Left ventricle myocardium superior (tissue), 1 donor: ENCODE measurements at regions not wholly inside any gene's neighbourhood (a gene's known extent, or its start where the extent isn't known, plus 50 kb on each side); places are given as distances from the start of the nearest gene placed in this dataset.
"Not testable (repeated sequence)": the region's sequence is repeated elsewhere in the genome, so short reads cannot be mapped to it uniquely, and the experiment has no call there.

Experiments used
- ATAC-seq: fragments of 200-7000 bp; cut with Tn5 transposase; one replicate; pipeline ENCODE4 v1.9.1; 2020; ENCODE audit warnings: mild to moderate bottlenecking, moderate library complexity
- DNase-seq: peaks from one replicate; pipeline ENCODE4 v3.0.0-alpha.2; 2020
- intact Hi-C: fragments of 100-400 bp; cut with micrococcal nuclease; formaldehyde crosslinking; loops from one replicate; pipeline ENCODE4 v1.11.0; 2022
- donor health status: DM: no; HTN: yes; CAD: no; lungs with severe emphysema.

DNA sequence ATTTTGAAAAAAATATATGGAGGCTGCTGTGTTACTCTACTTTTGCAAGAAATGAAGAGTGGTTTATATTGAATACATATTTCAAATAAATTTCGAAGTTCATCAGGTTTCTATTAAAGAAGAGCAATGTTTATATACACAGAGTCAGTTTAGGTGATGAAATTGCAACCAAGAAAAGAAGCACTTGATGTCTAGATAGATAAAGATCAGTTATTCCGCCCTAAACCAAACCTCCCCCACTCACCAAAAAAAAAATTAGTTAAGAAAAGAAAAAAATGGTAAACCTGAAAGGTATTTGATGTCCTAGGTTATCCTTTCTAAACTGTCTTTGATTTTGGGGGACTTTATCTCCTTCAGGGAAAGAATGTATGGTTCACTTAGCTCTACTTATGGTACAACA, 111.8 kb downstream of the SKIDA1 start:
- ATAC-seq, result no peak
- intact Hi-C loops, result no loop called here
- DNase-seq, result no peak

DNA sequence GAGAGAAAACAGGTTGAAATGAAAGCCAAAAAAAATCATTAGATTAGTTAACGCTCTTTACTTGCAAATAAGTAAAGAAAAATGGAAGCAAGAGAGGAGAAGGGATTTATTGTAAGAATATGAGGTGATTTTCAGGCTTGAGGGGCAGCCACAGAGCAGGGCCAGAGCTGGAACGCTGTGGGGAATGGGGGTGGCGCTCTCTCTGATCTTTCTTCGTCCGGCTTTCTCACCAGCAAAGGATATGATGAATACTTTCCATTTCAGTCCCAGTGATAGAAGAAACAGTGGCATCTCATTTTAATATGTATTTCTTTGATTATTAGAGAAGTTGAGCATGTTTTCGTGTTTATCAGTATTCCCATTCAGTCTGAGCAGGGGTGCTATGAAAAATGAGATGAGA, 112.2 kb downstream of the SKIDA1 start:
- intact Hi-C loops, result no loop called here
- DNase-seq (no peak), ATAC-seq (no peak)

DNA sequence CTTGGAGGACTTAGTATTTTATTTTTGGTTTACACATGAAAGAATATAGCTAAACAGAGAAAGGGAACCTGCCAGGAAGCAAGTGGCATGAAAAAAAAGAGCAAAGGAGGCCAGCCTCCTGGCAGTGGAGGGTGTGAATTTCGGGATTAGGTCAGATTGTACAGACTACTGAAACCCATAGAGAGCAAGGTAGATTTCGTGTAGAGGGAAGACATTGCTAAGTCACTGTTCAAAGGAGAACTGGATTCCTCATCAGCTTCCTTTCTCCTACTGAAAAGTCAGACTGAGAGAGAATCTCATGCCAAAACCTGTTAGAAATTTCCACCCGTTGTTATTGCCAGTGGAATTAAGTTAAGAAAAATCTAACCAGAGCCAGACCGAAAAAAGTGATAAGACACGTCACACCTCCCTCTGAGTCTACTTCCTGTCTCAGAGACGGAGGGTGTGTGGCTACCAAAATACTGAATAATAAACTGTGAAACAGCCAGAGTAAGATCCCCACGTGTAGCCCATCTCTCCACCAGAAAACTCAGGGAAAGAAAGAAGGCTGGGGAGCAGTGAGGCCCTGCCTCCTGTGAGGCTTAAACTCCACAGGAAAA, 118.8 kb downstream of the SKIDA1 start:
- no peak for DNase-seq
- intact Hi-C loops, result no loop called here
- ATAC-seq, result no peak

DNA sequence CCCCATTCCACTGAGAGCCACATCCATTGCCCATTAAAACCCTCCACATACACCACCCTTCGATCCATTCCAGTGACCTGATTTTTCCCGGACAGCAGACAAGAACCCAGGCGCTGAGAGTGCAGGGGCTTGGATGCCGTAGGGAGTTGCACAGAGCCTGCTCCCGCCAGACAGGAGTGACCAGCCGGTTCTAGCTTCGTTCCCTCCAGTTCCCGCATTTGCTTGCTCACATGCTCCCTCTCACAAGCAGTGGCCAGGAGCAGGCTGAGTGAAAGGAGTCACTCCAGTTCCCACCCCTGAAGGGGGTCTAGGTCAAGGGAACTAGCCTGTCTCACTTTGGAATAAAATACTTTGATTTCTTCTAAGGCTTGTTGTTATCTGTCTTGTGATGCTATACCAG, 119.5 kb downstream of the SKIDA1 start:
- DNase-seq (no peak), ATAC-seq (no peak)
- intact Hi-C loops, result no loop called here

DNA sequence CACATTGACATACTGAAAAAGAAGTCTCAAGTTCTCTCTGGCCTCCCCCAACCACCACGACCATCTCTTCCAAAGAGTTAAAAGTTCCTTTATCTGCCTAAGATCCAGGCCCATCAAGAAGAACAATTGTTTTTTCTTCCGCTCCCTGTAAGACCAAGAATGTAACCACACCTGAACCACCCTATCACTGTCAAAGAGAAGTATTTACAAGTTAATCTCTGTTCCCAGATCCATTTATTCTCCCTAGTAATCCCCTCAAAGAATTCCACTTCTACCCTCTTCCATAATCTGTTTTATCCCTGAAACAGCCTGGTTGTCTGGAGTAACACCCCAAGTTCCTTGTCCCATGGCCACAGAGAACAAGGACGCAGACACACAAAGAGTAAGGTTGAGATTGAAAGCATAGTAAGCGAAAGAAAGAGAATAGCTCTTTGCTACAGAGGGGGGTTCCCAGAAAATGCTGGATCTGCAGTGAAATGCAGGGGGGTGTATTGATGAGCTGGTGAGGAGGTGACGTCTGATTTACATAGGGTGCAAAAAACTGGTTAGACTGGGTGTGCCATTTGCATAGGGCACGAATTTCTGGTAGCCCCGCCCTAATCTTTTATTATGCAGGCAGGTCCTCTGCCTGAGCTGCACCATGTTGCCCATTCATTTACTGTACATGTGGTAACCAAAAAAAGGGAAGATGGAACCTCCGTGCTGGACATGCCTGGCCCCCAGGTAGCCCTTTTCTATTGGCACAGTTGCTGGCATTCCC, 122.0 kb downstream of the SKIDA1 start:
- DNase-seq (no peak), ATAC-seq (no peak)
- intact Hi-C loops, result no loop called here

DNA sequence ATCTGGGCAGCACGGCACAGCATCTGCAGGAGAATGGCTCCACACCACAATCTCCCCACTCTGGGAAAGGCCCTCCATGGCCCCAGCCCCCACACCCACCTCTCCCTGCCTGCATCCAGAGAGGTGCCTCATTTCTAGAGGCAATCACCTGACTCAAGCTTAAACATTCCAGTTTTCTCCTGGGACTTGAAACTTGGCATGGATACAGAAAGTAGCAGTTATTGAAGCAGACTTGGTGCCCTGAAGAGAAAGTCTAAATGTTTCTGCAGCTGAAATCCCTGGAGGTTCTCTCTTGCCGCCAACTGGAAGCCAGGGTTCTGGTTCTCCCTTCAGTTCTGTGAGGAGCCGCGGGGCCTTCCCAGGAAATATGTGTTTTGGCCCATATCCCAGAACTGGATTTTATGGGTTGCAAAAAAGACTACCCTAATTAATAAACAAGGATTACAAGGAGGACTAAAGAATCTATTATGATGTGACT, 122.8 kb downstream of the SKIDA1 start:
- ATAC-seq, result peak; percentile 40
- intact Hi-C loops, result no loop called here
- no peak for DNase-seq

DNA sequence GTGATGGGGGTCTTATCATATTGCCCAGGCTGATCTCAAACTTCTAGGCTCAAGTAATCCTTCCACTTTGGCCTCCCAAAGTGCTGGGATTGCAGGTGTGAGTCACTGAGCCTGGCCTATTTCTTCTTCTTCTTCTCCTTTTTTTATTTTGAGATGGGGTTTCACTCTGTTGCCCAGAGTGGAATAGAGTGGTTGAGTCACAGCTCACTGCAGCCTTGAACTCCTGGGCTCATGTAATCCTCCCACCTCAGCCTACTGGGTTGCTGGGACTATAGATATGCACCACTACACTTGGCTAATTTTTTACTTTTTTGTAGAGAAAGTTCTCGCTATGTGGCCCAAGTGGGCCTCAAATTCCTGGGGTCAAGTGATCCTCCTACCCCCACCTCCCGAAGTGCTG, 124.3 kb downstream of the SKIDA1 start:
- no peak for ATAC-seq
- DNase-seq, result no peak
- intact Hi-C loops, result no loop called here

DNA sequence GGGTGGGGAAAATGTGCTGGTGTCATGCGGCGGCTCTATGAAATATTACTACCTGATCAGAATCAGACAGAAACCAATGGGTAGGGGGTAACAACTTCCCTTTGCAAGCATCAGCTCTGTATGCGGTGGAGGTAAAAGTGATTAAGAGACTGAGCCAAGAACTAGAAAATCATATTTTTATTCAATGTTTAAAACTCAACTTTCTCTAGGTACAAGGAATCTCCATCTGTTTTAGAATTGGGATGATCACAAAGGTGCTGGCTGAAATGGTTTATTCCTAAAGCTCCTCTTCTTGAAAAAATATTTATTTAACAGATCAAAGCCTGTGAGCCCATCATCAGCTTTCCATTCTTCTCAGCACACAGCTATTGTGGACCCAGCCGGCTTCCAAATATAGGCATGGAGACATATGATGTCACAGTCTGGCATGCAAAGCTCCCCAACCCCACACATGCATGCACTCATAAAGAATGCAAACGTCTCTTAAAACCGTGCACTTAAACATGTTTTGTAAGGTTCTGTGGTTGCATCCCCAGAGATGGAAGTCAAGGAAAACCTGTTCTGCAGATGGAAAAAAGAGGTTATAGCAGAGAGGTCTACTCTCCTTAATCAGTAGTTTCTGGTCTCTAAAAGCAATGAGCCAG, 126.0 kb downstream of the SKIDA1 start:
- ATAC-seq (no peak), DNase-seq (no peak)
- intact Hi-C loops, result no loop called here

DNA sequence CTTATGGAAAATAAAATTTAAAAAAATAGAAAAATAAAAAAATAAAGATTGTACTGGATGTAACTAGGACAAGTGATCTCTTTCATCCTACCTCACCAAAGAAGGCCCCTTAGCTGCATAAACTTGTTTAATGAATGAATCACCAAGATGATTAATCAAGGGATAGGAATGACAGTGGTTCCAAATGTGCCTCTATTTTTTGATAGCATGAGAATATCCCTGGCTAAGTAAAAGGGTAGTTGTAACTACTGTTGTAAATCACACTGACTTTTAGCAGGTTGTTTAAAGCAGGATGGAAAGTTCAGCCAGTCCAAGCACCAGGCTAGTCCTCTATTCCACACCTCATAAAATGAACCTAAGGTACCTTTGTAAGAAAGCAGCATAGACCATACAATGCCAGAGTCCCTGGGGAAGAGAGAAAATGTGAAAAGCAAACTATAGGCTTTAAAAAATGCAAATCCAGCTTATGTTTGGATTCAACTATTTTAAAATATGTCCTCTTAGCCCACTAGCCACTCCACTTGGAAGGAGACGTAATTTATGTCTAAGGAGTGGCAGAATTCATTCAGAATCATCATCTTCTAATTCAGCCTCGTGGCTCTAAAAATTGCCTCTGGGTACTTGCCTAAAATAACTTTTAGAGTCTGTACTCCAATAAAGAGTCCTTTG, 126.8 kb downstream of the SKIDA1 start:
- DNase-seq, result no peak
- no peak for ATAC-seq
- intact Hi-C loops, result no loop called here

DNA sequence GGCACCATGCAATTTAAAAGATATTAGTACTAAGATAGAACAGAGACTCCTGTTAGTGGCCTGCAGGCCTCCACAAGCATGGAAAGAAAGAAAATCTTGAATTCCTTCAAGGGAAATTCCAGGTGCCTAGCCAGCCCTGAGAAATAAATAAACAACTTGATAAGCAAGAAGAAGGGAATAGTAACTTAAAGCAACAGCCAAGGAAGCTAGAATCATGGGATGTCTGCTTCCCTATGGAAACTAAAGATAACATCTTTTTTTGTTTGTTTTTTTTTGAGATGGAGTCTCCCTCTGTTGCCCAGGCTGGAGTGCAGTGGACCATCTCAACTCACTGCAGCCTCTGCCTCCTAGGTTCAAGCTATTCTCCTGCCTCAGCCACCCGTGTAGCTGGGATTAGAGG, 128.6 kb downstream of the SKIDA1 start:
- DNase-seq, result no peak
- no peak for ATAC-seq
- intact Hi-C loops, result no loop called here

DNA sequence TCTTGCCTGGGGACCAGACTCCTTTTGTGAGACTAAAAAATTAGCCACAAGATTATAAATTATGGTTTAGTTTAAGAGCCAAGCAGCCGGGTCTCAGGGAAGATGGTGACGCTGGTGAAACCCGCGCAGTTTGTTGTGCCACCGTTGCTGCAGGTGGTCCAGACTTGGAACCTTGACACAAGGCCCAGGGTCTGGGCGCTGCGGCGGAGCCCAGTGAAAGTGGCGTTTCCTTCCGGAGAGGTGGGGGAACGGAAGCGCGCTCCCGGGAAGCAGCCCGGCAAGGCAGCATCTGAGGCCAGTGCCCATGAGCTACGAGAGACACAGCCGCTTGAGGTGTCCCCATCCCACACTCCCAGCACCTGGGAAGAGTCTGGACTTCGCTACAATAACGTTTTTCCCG, 131.6 kb downstream of the SKIDA1 start:
- intact Hi-C loops, result no loop called here
- no peak for DNase-seq

DNA sequence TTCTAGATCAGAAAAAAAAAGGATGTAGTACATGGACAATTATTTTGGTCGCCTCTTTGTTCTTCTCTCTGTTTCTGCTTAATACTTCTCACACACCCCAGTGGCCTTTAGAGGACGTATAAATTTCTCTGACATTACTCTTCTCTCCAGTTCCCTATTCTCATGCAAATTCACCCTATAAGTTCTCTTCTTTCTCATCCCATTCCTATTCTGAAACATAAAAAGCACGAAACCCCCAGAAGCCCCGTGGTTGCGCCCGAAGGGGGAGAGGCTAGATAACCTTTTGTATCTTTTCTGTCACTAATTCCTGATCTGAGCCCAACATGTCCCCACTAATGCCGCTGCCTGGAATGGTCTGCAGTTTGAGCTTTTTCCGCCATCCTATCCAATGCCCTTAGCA, 136.9 kb downstream of the SKIDA1 start:
- intact Hi-C loops, result no loop called here
- ATAC-seq (no peak), DNase-seq (no peak)

More for the DNA sequence above, 131.6 kb downstream of the SKIDA1 start:
- no peak for ATAC-seq

DNA sequence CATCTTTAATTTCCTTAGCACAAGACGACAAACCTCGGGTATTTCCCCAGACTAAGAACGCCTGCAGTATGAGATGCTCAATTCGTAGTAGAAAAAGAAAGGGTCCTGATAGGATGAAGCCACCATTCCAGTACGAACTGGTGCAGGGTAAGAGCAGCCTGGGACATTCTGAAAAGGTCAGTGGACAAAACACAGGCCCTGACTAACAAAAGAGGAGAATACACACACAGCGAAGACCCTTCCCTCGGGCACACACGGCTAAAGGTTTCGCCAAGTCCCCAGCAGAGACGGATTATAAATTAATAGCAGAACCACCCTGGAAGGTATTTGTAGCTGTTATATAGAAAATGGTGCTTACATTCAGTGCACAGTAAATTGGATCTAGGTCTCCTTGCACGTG, 137.6 kb downstream of the SKIDA1 start:
- ATAC-seq (no peak), DNase-seq (no peak)
- intact Hi-C loops, result no loop called here

DNA sequence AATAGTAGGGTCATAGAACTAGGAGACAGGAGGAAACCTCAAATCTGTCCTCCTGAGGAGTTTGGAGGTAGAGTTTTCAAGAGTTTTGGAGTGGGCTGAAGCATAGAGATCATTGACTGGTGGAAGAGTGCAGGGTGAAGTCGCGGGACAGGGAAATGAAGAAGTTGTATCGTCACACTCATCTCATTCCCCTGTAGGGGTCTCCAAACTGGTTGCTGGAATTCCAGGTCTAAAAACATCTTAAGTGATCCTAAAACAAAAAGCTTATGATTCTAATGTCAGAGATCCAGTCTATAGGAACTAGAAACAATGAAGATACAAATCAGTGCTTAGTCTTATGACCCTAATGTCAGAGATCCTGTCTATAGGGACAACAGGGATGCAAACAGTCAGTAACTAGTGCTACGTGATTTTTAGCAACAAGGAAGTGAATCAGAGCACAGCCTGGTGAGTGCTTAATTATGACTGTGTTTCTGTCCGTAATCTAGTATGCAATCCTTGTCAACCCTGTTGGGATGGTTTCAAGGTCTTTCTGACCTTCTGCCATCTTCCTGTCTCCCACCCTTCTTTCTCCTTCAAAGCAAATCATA, 139.4 kb downstream of the SKIDA1 start:
- no peak for ATAC-seq
- intact Hi-C loops, result no loop called here
- no peak for DNase-seq

DNA sequence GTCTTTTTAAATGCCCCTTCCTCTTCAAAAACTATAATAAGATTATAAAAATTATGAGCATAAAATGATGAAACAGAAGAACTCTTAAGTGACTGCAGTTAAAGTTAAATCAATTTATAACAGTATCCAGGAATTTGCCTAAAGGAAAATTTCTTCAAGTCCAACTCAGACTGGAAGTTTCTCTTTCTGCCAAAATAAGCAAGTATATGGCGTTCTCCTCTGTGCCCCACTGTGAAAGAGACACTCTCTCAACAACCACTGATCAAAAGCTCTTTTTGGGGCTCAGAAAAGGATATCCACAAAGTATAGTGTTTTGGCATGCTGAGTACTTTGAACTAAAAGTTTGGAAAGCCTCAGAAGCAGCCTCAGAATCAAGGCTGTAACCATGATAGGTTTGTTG, 139.9 kb downstream of the SKIDA1 start:
- no peak for ATAC-seq
- DNase-seq, result no peak
- intact Hi-C loops, result no loop called here

DNA sequence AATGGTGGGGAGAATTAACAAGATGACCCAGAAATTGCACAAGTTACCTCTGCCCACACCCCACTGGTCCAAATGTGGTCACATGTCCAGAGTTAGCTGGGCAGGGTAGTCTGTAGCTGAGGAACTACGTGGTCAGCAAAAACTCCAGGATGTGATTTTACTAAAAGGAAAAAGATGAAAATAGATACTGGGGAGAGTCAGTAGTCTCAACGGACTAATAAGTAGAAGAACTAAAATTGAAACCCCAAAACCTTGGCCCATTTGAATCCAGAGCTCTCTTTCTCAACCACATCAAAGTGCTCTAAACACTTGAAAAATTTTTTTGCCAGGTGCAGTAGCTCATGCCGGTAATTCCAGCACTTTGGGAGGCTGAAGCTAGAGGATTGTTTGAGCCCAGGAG, 146.3 kb downstream of the SKIDA1 start:
- ATAC-seq (no peak), DNase-seq (no peak)
- intact Hi-C loops, result no loop called here

DNA sequence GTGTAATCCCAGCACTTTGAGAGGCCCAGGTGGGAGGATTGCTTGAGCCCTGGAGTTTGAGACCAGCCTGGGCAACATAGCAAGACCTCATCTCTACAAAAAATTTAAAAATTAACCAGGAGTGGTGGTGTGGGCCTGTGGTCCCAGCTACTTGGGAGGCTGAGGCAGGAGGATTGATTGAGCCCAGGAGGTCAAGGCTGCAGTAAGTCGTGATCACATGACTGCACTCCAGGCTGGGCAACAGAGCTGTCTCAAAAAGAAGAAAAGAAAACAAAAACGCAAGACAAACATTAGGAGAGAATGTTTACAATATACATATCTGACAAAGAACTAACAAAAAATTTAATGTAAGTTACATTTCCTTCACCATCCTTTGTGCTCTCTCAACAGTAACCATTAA, 150.2 kb downstream of the SKIDA1 start:
- ATAC-seq, DNase-seq, intact Hi-C loops: not testable (repeated sequence)

DNA sequence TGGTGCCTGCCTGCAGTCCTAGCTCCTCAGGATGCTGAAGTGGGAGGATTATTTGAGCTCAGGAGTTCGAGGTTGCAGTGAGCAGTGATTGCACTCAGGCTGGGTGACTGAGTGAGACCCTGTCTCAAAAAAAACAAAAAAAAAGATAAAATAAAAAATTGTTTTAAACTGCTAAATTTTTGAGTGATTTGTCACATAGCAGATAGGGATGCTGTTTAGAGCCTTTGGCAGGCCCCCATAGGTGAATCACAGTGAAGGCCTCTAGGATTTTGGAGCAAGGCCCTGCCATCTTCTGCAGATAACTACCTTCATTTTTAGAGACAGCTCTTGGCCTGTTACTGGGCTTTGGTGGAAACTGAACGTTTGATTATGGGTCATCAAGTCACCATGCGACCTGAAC, 151.6 kb downstream of the SKIDA1 start:
- intact Hi-C loops, DNase-seq, ATAC-seq: not testable (repeated sequence)

DNA sequence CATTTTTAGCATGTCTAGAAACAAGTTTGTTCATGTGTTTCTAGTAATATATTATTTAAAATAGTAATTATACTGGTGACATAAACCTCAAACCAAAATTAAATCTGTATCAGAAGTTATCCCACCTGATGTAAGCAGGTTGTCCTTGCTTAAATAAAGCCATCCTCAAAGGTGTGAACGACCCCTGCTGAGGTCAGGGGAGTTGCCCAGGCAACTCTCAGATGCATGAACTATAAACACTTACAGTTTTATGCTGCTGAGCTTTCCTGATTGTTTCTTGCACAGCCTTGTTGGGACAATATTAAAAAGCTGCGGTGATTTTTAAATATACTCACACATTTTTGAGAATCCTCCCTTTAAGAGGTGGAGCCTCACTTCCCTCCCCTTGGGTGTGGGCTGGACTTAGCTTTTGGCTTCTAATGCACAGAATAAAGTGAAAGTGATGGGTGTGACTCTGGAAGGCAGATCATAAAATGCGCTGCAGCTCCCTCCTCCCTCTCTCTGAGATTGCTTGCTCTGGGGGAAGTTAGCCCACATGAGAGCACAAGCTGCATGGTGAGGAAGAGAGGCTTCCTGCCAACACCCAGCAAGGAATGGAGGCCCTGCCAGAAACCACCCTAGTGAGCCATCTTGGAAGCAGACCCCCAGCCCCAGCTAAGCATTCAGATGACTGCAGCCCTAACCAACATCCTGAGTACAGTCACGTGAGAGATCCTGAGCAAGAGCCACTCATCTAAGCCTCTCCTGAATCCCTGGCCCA, 152.7 kb downstream of the SKIDA1 start:
- ATAC-seq (peak; percentile 96), DNase-seq (no peak)
- intact Hi-C loops, result no loop called here
